Midbrain (tissue), 1 donor: ENCODE measurements at regions not wholly inside any gene's neighbourhood (a gene's known extent, or its start where the extent isn't known, plus 50 kb on each side); places are given as distances from the start of the nearest gene placed in this dataset.

Experiments
- DNase-seq: peaks from one replicate; lab custom pipeline; 2025; lab: John Stamatoyannopoulos, UW

- no peak for DNase-seq
Observed at GRCh38 chr7:47724335-47724982, 142.5 kb upstream of the TNS3 start.

DNA sequence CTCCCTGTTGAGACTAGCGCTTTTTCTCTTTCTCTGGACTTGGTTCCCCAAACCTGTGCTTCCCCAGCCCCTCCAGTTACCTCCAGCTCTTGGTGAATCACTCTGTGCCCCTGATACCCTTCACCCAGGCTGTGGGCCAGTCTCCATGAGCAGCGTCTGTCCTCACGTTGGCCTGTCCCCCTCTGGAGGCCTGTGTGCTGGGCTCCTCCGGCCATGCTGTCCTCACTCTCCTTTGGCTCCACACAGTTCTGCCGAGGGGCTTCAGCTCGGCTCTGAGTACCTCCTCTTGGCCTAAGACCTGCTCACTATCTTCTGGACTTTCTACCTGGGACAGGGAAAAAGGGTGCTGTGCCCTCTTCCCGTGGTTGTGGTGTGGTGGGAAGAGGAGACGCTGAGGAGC is 140.2 kb upstream of the TNS3 start:
- no peak for DNase-seq

DNA sequence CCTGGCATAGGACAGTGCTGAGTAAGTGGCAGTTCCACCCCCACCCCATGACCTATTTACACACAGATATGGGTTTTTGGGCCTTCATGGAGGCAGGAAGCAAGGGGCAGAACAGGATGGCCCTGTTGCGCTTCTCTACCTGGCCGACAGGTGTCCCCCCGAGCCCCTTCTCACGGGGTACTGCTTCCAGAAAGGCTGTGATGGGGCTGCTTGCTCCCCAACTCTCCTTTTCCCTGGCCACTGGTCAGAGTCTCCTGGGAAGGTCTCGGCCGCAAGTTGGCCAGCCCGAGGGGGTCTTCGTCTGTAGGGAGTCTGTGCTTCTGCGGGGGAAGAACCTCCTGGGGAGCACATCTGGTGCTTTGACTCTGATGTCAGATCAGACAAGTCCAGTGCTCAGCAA is 139.8 kb upstream of the TNS3 start:
- DNase-seq = no peak

DNA sequence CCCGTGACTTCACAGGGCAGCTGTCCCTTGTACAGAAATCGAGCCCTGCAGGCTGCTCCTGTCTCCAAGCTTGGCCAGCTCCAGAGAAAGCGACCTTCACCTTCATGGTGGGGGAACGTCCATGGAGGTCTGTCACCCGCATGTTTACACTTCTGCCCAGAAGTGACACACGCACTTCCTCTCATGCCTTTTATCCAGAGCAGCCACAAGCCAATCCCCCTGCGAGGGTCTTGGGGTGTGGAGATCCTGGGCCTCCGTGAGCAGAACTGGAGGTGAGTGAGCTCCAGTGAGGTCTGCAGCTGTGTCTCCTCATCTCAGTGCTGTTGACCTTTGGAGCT is 139.0 kb upstream of the TNS3 start:
- DNase-seq = no peak

DNA sequence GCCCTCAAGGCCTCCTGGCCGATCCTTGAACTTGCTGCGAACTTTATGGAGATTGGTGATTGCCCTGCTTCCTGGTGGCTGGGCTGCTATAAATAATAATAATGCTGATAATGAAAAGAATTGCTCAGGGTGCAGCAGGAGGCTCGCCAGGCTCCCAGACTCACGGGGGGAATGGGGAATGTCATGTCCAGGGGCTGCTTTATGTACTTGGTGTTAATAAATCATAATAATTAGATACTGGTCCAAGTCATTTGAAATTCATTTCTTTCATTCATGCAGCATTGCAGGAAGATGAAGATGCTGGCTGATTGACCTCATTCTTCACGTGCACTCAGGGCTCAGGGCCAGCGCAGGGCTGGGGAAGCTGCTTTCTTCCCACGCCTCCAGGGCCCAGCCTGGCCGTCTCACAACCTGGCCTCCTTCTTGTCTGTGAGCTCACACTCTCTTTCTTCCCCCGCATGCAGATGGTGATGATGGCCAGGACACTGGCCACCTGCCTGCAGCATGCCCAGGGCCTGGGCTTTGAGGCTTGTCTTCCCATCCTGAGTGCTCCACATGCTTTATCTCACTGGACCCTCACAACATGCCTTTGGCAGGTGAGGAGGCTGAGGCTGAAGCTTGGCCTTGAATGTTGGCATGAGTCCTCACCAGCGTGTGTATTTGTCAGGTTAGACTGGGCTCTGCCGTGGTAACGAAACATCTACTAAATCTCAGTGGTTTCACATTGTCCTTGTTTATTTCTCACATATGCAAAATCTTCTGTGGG is 138.4 kb upstream of the TNS3 start:
- no peak for DNase-seq

DNA sequence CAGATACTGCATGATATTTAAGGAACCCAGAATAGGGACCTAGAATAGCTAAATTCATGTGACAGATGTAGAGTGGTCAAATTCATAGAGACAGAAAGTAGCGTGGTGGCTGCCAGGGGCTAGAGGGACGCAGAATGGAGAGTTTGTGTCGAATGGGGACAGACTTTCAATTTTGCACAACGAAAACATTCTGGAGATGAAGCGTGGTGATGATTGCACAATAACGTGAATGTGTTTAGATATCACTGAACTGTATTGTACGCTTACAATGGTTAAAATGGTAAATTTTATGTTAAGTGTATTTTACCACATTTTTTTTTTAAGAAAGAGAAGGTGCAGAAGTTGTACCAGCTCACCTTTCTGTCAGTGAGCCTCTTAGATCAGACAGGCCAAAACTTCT is 137.8 kb upstream of the TNS3 start:
- DNase-seq = no peak

DNA sequence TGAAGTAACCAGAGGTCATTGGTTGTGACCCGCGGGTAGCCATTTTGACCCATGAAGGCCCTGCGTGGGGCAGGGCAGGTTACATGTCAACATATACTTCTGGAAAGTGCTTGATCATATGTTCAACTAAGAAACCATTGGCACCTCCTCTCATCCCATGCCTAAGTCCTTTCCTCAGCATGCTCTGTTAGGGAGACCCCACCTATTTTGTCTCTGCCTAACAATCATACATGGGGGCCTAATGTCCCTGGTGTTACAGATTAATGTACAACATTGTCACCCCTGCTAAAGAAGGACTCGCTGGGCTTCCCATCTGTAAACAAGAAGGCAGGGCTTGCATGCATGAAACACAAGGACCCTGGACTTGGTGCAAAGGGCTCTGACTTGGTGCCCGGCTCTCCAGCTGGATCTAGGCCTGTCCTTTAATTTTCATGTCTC is 133.7 kb upstream of the TNS3 start:
- no peak for DNase-seq

- DNase-seq = no peak
Observed at GRCh38 chr7:47714669-47715607, 133.0 kb upstream of the TNS3 start.

GRCh38 chr7:47713595-47713994 is 131.7 kb upstream of the TNS3 start:
- no peak for DNase-seq

DNA sequence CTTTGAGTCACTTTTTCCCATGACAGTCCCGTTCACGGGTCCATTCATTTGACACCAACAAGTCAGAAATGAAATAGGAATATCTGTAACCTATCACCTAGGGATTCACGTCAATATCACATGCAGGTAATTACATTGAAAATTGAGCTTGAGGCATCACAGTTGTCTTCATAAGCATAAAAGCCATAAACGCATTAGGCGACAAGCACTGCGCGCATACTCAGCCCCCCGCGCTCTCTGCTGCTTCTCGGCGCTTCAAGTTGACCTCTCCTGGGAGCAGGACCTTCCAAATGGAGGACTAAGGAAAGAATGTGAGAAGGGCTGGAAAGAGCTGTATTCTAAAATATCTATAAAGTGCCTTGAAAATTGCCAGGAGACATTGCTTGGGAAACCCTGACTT is 130.5 kb upstream of the TNS3 start:
- DNase-seq = no peak

DNA sequence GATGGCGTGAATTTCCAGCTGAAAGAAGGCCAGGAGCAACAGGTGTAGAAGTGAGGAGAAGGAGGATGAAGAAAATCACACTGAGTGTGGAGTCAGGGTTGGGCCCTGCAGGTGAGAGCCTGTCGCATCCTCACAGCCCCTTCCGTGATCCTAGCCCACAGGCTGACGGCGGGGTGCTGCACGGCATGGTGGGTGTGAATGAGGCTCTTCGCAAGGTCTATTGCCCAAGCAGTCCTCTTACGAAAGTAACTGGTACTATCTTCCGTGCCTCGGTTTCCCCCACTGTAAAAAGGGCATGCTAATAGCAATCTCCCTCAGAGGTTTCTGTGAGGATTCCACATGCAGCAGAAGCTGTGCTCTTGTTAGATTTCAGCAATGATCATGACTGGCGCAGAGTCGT is 129.9 kb upstream of the TNS3 start:
- no peak for DNase-seq

- DNase-seq = no peak
Observed at GRCh38 chr7:47710201-47710935, 128.5 kb upstream of the TNS3 start.

DNA sequence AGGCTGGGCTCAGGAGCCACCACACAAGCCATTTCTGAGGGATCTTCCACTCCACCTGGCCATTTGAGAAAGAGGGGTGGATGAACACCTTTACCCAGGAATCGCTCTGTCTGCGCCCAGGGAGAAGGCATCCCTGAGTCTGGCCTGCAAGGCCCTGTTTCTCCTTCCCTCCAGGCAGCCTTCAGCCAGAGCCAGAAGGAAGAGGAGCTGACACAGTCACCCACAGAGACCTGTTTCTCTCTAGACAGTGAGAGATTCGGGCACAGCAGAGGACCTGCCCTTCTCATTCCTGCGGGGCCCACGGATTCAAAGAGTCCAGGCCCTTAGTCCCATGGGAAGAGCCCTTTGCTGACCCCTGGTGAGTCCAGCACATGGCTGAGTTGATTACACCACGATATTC is 127.5 kb upstream of the TNS3 start:
- DNase-seq = no peak

DNA sequence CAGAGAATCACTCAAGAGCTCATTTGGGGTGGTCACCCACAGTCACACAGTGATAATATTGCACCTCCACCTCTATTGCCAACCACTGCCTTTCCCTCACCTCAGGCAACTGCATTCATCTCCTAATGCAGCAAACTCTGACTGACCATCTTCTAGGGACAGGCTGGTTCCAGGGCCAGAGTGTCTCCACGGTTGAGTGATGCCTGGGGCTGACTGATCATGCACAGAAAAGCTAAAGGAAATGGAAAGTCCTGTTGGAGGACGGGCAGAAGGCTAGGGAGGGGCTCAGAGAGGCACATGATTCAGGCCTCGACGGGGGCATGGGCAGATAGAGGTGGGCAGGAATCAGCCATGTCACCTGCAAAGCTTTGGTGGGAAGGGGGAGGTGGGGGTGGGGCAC is 127.1 kb upstream of the TNS3 start:
- no peak for DNase-seq

DNA sequence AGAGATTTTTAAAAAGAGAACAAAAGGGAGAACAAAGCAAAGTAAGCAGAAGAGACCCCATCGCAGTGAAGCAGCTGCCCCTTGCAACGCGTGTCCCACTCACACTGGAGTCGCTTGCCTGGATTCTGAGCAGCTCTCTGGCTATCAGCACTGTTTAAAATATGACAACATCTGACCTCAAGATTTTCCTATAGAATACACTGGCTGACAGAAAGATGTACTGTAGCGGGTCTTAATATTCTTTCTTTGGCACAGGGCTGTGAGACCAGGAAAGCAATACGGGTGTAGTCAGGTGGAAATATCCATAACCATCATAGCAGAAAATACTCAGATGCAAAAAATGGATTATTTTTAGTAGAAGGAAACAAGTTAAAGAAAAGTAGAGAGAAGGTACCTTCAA is 125.7 kb upstream of the TNS3 start:
- no peak for DNase-seq

GRCh38 chr7:47704936-47705335 is 123.0 kb upstream of the TNS3 start:
- no peak for DNase-seq

- DNase-seq = no peak
Observed at GRCh38 chr7:47702080-47702479, 120.2 kb upstream of the TNS3 start.

GRCh38 chr7:47698386-47698785 is 116.5 kb upstream of the TNS3 start:
- no peak for DNase-seq

DNA sequence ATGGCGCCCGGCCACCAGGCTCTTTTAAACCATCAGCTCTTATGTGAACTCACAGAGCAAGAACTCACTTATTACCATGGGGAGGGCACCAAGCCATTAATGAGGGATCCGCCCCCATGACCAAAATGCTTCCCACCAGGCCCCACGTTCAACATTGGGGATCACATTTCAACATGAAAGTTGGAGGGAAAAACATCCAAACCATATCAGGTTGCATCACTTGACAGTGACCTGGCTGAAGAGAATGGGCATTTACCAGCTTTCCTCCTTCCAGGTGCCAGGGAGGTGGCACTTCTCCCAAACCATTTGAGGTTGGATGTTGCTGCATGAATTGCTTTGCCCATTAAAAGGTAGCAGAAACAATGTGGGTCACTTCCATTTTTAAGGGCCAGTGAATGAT is 115.6 kb upstream of the TNS3 start:
- no peak for DNase-seq

DNA sequence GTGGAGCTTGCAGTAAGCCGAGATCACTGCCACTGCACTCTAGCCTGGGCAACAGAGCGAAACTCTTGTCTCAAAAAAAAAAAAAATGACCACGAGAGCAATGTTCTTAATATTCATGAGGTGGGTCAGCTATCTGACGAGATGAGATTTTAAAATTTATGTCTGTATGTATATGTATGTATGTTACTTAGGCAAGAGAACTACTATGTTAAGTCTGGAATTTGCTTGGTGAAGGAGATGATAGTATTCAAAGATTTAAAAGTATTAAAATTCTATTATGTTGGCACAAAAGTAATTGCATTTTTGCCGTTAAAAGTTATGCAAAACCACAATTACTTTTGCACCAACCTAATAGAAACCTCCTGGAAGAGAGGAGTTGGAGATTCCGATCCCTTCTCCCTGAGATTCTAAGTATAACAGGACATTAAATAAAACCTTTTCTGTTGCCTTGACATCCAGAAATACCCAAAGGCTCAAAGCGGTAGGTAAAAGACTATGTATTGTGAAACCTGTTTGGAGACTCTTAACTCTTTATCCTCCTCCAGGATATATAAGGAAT is 114.3 kb upstream of the TNS3 start:
- no peak for DNase-seq

- no peak for DNase-seq
Observed at GRCh38 chr7:47693216-47693615, 111.3 kb upstream of the TNS3 start.

- no peak for DNase-seq
Observed at GRCh38 chr7:47691988-47692387, 110.1 kb upstream of the TNS3 start.
